Osteoblast (primary cell): ENCODE measurements at regions not wholly inside any gene's neighbourhood (a gene's known extent, or its start where the extent isn't known, plus 50 kb on each side); places are given as distances from the start of the nearest gene placed in this dataset.
"Not testable (repeated sequence)": the region's sequence is repeated elsewhere in the genome, so short reads cannot be mapped to it uniquely, and the experiment has no call there.

Source experiments
- DNase-seq: peaks from one replicate; pipeline ENCODE4 v3.0.0; 2011; ENCODE audit warnings: low spot score, mixed read lengths; ENCODE audit not compliant: insufficient read length; ENCODE audit errors: missing footprints
- H2AFZ ChIP-seq: 2 replicates; pipeline ENCODE4 v1.6.0; 2011; ENCODE audit warnings: mild to moderate bottlenecking, low read length
- H3K27ac ChIP-seq: 2 replicates; pipeline ENCODE4 v1.5.1; 2011; ENCODE audit warnings: mild to moderate bottlenecking, low read depth, low read length, moderate library complexity
- H3K27me3 ChIP-seq: 2 replicates; pipeline ENCODE4 v1.6.0; 2012; ENCODE audit warnings: mild to moderate bottlenecking, control low read depth, inconsistent platforms, low read length, moderate library complexity; ENCODE audit not compliant: insufficient read depth
- H3K36me3 ChIP-seq: 2 replicates; pipeline ENCODE4 v1.5.1; 2011; ENCODE audit warnings: mild to moderate bottlenecking, low read length, control low read depth, moderate library complexity; ENCODE audit not compliant: insufficient read depth
- H3K4me1 ChIP-seq: 2 replicates; pipeline ENCODE4 v1.5.1; 2011; ENCODE audit warnings: mild to moderate bottlenecking, low read length, control low read depth, moderate library complexity; ENCODE audit not compliant: insufficient read depth
- H3K4me2 ChIP-seq: 2 replicates; pipeline ENCODE4 v1.6.0; 2011; ENCODE audit warnings: mild to moderate bottlenecking, low read length; ENCODE audit not compliant: insufficient read depth
- H3K4me3 ChIP-seq: fragments of 200-600 bp; sonication (generic); 3 replicates; pipeline ENCODE4 v1.5.1; 2012; ENCODE audit warnings: mild to moderate bottlenecking, low read length, inconsistent platforms; ENCODE audit not compliant: insufficient read depth
- H3K79me2 ChIP-seq: 2 replicates; pipeline ENCODE4 v1.6.0; 2012; ENCODE audit warnings: mild to moderate bottlenecking, low read length, control low read depth, inconsistent platforms; ENCODE audit not compliant: insufficient read depth
- H3K9me3 ChIP-seq: 2 replicates; pipeline ENCODE4 v1.5.1; 2011; ENCODE audit warnings: low read depth, low read length, control low read depth
- H4K20me1 ChIP-seq: 2 replicates; pipeline ENCODE4 v1.6.0; 2012; ENCODE audit warnings: mild to moderate bottlenecking, low read length, control low read depth; ENCODE audit not compliant: insufficient read depth
- CTCF ChIP-seq: IDR thresholded peaks from 2 replicates; pipeline ENCODE4 v1.5.1; 2011; ENCODE audit warnings: mild to moderate bottlenecking, low read depth, low read length, moderate library complexity; ENCODE audit errors: extremely low read depth

GRCh38 chr2:175847128-175847527, 154.9 kb downstream of the LNPK start:
- Histone ChIP-seq H3K4me2 (no peak overlapping the region), H3K79me2 (no peaks in the 10 kb centered on the region), H3K36me3 (no peaks in the 10 kb centered on the region), H3K4me3 (no peak overlapping the region), H2AFZ (no peak overlapping the region), H3K27ac (no peak overlapping the region), H3K27me3 (no peaks in the 10 kb centered on the region), H4K20me1 (no peaks in the 10 kb centered on the region), H3K4me1 (no peaks in the 10 kb centered on the region), H3K9me3 (no peaks in the 10 kb centered on the region)
- TF ChIP-seq CTCF = no peak
- no peak for DNase-seq

DNA sequence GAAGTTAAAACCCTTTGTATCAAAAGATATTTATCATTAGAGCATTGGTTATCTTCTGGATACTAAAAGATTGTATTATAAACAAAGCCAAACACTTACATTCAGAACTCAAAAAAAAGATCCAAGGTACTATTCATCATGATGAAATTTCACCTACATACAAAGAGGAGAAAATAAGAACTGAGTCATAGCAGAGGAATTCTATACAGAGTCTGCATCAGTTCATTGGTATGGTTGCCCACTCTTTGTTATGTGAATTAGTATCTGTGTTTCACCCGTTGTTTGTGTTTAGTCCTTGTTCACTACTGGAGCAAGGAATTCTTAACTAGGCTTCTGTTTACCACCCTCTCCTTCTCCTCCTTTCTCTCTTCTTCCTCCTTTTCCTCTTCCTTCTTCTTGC, 157.9 kb downstream of the LNPK start:
- Histone ChIP-seq H3K79me2 (no peaks in the 10 kb centered on the region), H3K27me3 (no peaks in the 10 kb centered on the region), H3K4me2 (no peak overlapping the region), H4K20me1 (no peaks in the 10 kb centered on the region), H3K9me3 (no peaks in the 10 kb centered on the region), H3K27ac (no peak overlapping the region), H2AFZ (no peak overlapping the region), H3K4me1 (no peaks in the 10 kb centered on the region), H3K36me3 (no peaks in the 10 kb centered on the region), H3K4me3 (no peak overlapping the region)
- TF ChIP-seq CTCF = no peak
- DNase-seq = peak; percentile 11

- H3K4me3 ChIP-seq = no peak overlapping the region
- no peaks in the 10 kb centered on the region for H3K4me1 ChIP-seq
- H3K4me2 ChIP-seq = no peak overlapping the region
- no peak overlapping the region for H2AFZ ChIP-seq
- TF ChIP-seq CTCF = no peak
- no peaks in the 10 kb centered on the region for H3K9me3 ChIP-seq
- H4K20me1 ChIP-seq = no peaks in the 10 kb centered on the region
- no peak overlapping the region for H3K27ac ChIP-seq
- no peaks in the 10 kb centered on the region for H3K27me3 ChIP-seq
- H3K79me2 ChIP-seq = no peaks in the 10 kb centered on the region
- no peaks in the 10 kb centered on the region for H3K36me3 ChIP-seq
- no peak for DNase-seq
These were observed 158.4 kb downstream of the LNPK start for GRCh38 chr2:175843625-175844024.

- H3K27me3 ChIP-seq = no peaks in the 10 kb centered on the region
- H3K4me3 ChIP-seq = no peak overlapping the region
- TF ChIP-seq CTCF = no peak
- no peaks in the 10 kb centered on the region for H3K36me3 ChIP-seq
- no peak for DNase-seq
- H2AFZ ChIP-seq = no peak overlapping the region
- no peaks in the 10 kb centered on the region for H3K4me1 ChIP-seq
- H3K4me2 ChIP-seq = no peak overlapping the region
- no peaks in the 10 kb centered on the region for H3K9me3 ChIP-seq
- no peaks in the 10 kb centered on the region for H4K20me1 ChIP-seq
- H3K27ac ChIP-seq = no peak overlapping the region
- no peaks in the 10 kb centered on the region for H3K79me2 ChIP-seq
These were observed 159.1 kb downstream of the LNPK start for GRCh38 chr2:175842996-175843395.

- H3K36me3 ChIP-seq, H3K4me2 ChIP-seq, H3K27me3 ChIP-seq: not testable (repeated sequence)
These were observed 161.3 kb downstream of the LNPK start for GRCh38 chr2:175840765-175841164.

More at GRCh38 chr2:175840765-175841164, 161.3 kb downstream of the LNPK start:
- not testable (repeated sequence) for H3K27ac ChIP-seq, H3K79me2 ChIP-seq, H4K20me1 ChIP-seq, H3K4me3 ChIP-seq, DNase-seq, H3K9me3 ChIP-seq, H3K4me1 ChIP-seq, H2AFZ ChIP-seq
